ENCODE measurements at regions not wholly inside any gene's neighbourhood (a gene's known extent, or its start where the extent isn't known, plus 50 kb on each side); places are given as distances from the start of the nearest gene placed in this dataset.

- Histone ChIP-seq H3K4me1 (no peaks in the 10 kb centered on the region), H3K27ac (no peak overlapping the region), H3K36me3 (no peaks in the 10 kb centered on the region), H3K9me3 (peaks cover 0 to 27% (median 0%) of the 10 kb centered on the region in 11 donors), H3K27me3 (no peaks in the 10 kb centered on the region), H3K4me3 (no peak overlapping the region)
- no peak for DNase-seq
- ATAC-seq: no peak
- intact Hi-C loops (cut with DNase I): no loop called here
- TF ChIP-seq CTCF (IDR thresholded peaks at IDR 0.05): no peak
- WGBS, 2 donors: 74 to 90% methylated on average over 1 of the region's 1 CpG
These were observed 109.9 kb upstream of the TTC14 start for GRCh38 chr3:180492047-180492446.

GRCh38 chr3:180496995-180497394 lies 105.0 kb upstream of the TTC14 start:
- H3K27me3 ChIP-seq: no peaks in the 10 kb centered on the region
- DNase-seq (no peak), ATAC-seq (no peak)
- no peaks in the 10 kb centered on the region for H3K36me3 ChIP-seq
- H3K27ac ChIP-seq: no peak overlapping the region
- no peak overlapping the region for H3K4me3 ChIP-seq
- H3K4me1 ChIP-seq: no peaks in the 10 kb centered on the region
- no peak for TF ChIP-seq CTCF (IDR thresholded peaks at IDR 0.05)
- WGBS, 2 donors: 53% methylated on average over 3 of the region's 3 CpGs
- intact Hi-C loops (cut with DNase I): no loop called here
- peaks cover 0 to 39% (median 10%) of the 10 kb centered on the region in 11 donors for H3K9me3 ChIP-seq

GRCh38 chr3:180516368-180516767 lies 85.6 kb upstream of the TTC14 start:
- Histone ChIP-seq H3K27me3 (no peaks in the 10 kb centered on the region), H3K9me3 (peaks cover 0 to 18% (median 0%) of the 10 kb centered on the region in 11 donors), H3K4me3 (no peak overlapping the region), H3K36me3 (no peaks in the 10 kb centered on the region), H3K4me1 (no peaks in the 10 kb centered on the region), H3K27ac (no peak overlapping the region)
- DNase-seq: no peak
- no peak for TF ChIP-seq CTCF (IDR thresholded peaks at IDR 0.05)
- WGBS, 2 donors: 82 to 83% methylated on average over 2 of the region's 2 CpGs
- no peak for ATAC-seq
- intact Hi-C loops (cut with DNase I): no loop called here

DNA sequence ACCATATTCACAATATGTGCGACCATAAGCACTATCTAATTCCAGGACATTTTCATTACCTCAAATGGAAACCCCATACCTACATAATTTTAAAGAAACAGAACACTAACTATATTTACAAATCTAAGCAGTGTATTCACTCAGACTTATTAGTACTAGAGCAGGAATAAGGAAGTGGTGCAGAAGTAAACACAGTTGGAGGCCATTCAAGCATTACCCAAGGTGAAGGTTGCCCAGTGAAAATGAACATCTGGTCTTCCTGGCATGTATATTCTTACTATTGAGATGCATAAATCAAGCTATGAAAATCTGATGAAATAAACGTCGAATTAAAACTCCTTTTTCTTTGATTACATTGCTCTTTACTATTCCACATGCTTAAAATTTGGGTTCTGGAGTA lies 78.9 kb upstream of the TTC14 start:
- Histone ChIP-seq H3K4me1 (no peaks in the 10 kb centered on the region), H3K27me3 (no peaks in the 10 kb centered on the region), H3K9me3 (peaks cover 0 to 23% (median 0%) of the 10 kb centered on the region in 11 donors), H3K4me3 (no peak overlapping the region), H3K27ac (no peak overlapping the region), H3K36me3 (no peaks in the 10 kb centered on the region)
- DNase-seq (no peak), ATAC-seq (no peak)
- intact Hi-C loops (cut with DNase I): no loop called here
- 80 to 87% methylated on average over 3 of the region's 3 CpGs for WGBS, 2 donors
- no peak for TF ChIP-seq CTCF (IDR thresholded peaks at IDR 0.05)

DNA sequence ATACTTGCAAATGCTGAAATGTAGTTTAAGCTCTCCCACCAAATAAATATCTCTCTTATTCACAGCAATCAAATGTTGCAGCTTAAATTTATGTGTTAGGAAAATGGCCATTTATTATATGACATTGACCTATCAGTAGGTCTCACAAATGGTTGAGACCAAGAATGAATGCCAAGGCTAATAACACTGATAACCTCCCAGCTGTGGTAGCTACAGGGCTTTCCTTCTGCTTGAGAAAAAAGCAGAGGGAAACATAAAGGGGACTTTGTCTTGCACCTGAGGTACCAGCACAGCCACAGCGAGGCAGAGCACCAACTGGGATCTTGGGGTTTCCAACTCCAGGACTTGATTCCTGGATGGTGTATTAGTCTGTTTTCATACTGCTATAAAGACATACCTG lies 73.1 kb upstream of the TTC14 start:
- WGBS, 2 donors: 70 to 80% methylated on average over 1 of the region's 1 CpG
- intact Hi-C loops (cut with DNase I): no loop called here
- no peak for TF ChIP-seq CTCF (IDR thresholded peaks at IDR 0.05)
- DNase-seq: no peak
- Histone ChIP-seq H3K27me3 (no peaks in the 10 kb centered on the region), H3K4me3 (no peak overlapping the region), H3K4me1 (no peaks in the 10 kb centered on the region), H3K9me3 (peaks cover 0 to 9% (median 0%) of the 10 kb centered on the region in 11 donors), H3K36me3 (no peaks in the 10 kb centered on the region), H3K27ac (no peak overlapping the region)
- ATAC-seq: no peak

Measured in heart right ventricle (tissue), 16 donors.